COR-L47 (cell line): ENCODE measurements at regions not wholly inside any gene's neighbourhood (a gene's known extent, or its start where the extent isn't known, plus 50 kb on each side); places are given as distances from the start of the nearest gene placed in this dataset.
A peak's percentile ranks its signal among the peaks of the same experiment; 100 is the strongest.

Experiments used
- DNase-seq: peaks from one replicate; lab custom pipeline; 2025; lab: John Stamatoyannopoulos, UW

DNA sequence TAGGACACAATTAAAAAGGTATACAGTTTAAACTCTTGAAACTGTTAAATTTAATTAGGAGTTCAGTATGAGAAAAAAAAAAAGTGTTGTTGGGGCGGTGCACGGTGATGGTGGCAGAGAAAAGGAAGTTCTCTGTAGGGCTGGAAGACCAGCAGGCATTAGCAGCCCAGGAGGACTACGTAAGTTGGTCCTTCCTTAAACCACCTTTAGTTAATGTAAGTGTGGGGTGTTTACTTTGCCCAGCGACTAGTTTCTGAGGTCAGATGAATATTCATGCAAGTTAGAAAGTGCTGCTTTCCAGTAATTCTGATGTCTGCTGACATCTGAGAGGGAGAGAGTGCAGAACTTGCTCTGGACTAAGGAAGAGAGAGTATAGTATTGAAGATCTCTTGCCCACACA, 54.9 kb downstream of the NKX2-1 start:
- DNase-seq: no peak

DNA sequence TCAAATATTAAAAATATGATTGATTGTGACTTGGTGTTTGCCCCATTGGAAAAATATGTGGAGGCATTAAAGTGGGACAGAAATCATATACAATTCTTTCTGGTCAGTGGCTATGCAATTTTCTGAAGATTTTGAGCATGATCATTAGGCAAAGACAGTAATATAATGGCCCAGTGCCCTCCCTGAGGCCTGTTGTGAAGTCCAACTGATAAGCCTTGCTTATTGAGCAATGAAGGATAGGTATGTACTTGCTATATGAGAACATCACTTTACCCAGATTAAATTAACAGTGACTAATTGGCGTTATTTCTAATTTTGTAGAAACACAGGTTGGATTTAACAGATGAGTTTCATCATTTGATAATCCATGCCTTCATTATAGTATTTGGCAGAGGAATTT, 57.1 kb downstream of the NKX2-1 start:
- DNase-seq: no peak

GRCh38 chr14:36455241-36455627, 64.8 kb downstream of the NKX2-1 start:
- no peak for DNase-seq

DNA sequence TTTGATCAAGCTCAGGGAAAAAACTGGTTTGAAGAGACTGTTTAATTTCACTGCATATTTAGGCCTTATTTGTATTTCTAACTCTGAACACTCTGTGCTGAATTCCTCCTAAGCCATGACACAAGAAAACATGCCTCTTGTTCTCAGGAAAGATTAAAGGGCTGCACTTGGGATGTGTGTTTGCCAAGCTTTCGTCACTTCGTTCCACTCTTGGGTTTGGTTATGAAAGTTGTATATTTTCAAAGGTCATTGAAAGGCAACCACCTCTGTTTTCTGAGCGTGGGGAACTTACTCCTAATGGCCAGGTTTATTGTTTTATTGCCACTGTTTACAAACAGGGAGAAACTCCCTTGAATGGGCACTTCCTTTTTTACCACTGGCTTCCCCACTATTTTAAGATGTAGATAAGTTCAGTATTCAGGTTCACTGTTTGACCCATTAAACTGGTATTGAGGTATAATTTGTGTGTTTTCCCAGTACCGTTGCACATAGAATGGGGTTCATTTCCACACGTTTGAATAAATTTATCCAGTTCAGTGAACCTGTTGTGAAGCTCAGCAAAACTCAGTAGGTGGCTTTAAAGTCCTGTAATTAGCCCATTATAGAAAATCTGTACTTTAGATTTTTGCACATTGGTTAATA, 65.3 kb downstream of the NKX2-1 start:
- peak; percentile 20 for DNase-seq

DNA sequence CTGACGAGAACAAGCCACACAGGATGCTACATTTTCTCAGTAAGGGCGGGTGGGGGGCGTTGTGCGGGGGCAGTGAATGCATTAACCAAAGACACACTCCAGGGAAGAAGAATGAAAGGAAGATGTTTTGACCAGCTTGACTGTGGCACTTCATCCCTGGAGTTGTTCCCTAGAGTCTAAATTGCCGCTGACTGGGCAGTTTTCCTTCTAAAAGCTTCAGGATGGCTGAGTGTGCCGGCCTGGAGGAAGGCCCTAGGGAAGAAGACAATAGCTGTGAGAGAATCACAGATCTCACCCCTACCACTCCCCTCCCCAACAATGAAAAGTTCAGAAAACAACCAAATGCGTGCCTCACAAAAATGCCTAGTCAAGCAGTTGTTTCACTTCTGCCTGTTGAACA, 67.2 kb downstream of the NKX2-1 start:
- no peak for DNase-seq

- DNase-seq: no peak
Measured at GRCh38 chr14:36451310-36452065, 68.5 kb downstream of the NKX2-1 start.

GRCh38 chr14:36450550-36450949, 69.5 kb downstream of the NKX2-1 start:
- DNase-seq: no peak

GRCh38 chr14:36449903-36450302, 70.1 kb downstream of the NKX2-1 start:
- DNase-seq: no peak

DNA sequence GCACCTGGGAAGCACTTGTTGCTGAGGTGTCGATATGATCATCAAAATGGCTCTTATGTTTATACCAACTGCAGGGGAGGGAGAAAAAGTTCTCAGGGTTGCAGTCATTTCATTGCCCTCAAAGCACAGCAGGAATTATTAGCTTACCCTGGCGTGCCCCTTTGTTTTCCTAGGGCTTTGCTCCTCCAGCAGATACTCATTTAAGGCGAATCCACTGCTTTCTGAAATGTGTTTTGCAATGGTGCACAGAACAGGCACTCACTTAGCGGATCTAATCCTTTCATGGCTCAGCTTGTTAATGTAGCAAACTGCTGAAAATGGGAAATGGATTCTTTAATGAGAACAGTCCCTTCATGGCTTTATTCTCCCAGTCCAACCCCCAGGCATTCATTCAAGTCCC, 76.7 kb downstream of the NKX2-1 start:
- peak; percentile 51 for DNase-seq

- DNase-seq: peak; percentile 89
Measured at GRCh38 chr14:36442824-36443241, 77.2 kb downstream of the NKX2-1 start.

DNA sequence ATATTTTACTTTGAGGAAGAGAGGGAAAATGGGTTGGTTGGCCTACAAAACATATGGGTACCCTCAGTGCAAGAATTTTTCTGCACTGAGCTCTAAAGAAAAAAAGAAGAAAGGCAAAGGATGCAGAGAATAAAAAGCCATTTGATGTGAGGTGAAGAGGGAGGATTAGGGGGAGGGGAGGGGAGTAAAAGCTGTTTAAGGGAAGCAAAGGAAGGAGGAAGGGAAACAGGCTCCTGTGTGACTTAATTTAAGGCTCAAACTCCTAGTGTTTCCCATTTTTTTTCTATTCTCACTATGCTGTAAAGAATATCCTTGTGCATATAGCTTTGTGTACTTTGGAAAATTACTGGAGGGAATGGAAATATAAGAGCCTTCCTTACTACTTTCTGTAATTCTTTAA, 78.7 kb downstream of the NKX2-1 start:
- DNase-seq: no peak

GRCh38 chr14:36439766-36440165, 80.3 kb downstream of the NKX2-1 start:
- no peak for DNase-seq

- no peak for DNase-seq
Measured at GRCh38 chr14:36438883-36439282, 81.1 kb downstream of the NKX2-1 start.

GRCh38 chr14:36430662-36431084, 89.4 kb downstream of the NKX2-1 start:
- no peak for DNase-seq

DNA sequence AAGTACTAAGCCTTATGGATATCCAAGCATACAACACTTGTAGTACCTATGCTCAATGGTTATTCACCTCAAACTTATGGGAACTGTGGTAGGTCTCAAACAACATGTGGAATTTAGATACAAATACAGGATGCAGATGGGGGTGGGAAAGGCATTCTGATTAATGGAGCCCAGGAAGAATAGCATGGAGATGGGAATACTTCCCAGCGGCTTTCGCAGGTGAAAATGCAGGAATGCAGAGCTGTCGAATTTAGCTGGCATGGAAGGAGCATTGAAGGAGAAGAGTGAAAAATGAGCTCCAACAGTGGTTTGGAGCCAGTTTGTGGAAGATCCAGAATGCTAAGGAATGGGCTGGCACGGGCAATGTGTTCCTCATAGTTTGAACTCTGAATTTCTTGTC, 89.9 kb downstream of the NKX2-1 start:
- DNase-seq: no peak

- no peak for DNase-seq
Measured at GRCh38 chr14:36429692-36430091, 90.3 kb downstream of the NKX2-1 start.

GRCh38 chr14:36428350-36428749, 91.7 kb downstream of the NKX2-1 start:
- DNase-seq: no peak

DNA sequence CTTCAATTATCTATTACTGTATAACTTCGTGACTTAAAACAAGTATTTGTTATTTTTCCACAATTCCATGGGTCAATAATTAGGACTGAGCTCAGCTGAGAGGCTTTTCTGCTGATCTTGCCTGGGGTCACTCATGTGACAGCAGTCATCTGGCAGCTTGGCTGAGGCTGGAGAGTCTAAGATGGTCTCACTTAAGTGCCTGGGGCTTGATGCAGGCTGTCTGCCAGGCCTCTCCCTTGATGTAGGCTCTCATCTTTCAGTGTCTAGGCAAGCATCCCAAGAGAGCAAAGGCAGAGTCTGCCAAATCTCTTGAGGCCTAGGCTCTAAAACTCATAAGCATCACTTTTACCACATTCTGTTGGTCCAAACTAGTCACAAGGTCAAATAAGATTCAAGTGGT, 93.2 kb downstream of the NKX2-1 start:
- no peak for DNase-seq

GRCh38 chr14:36426113-36426512, 93.9 kb downstream of the NKX2-1 start:
- DNase-seq: no peak

GRCh38 chr14:36424478-36425102, 95.4 kb downstream of the NKX2-1 start:
- peak; percentile 93 for DNase-seq

GRCh38 chr14:36423430-36423829, 96.6 kb downstream of the NKX2-1 start:
- DNase-seq: peak; percentile 35

DNA sequence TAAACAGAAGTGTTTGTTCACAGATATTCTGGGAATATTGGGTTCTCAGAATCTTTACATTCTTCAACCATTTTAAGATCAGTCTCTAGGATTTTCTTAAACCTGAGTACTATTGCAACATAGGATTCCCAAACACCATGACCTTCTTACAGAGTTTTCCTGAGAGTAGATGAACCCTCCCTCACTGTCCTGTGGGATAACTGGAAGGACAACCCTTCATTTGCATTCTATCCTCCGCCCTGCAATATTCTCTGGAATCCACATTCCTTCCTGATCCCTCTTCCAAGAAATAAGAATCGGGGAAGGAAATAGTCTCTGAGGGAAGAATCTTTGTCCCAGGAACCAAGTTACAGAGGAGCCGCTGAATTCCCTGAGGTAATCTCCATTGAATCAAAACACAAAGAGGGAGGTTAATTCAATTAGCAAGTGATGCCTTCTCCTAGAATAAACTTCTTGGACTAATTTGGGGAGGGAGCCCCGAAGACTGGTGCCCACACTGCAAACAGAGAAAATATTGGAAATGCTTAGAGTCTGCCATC, 99.8 kb upstream of the MBIP start:
- no peak for DNase-seq

- DNase-seq: no peak
Measured at GRCh38 chr14:36418937-36419336, 98.5 kb upstream of the MBIP start.
